ENCODE measurements at regions not wholly inside any gene's neighbourhood (a gene's known extent, or its start where the extent isn't known, plus 50 kb on each side); places are given as distances from the start of the nearest gene placed in this dataset.
"Not testable (repeated sequence)": the region's sequence is repeated elsewhere in the genome, so short reads cannot be mapped to it uniquely, and the experiment has no call there.

- ATAC-seq (no peak), DNase-seq (no peak)
- Mint-ChIP-seq H3K4me3 (no peak overlapping the region), H3K27ac (no peak overlapping the region), H3K27me3 (no peaks in the 10 kb centered on the region), H3K9me3 (peaks cover 0 to 25% of the 10 kb centered on the region in 2 donors), H3K4me1 (no peaks in the 10 kb centered on the region)
Observed at GRCh38 chr5:3511519-3511918, 84.1 kb upstream of the IRX1 start.

DNA sequence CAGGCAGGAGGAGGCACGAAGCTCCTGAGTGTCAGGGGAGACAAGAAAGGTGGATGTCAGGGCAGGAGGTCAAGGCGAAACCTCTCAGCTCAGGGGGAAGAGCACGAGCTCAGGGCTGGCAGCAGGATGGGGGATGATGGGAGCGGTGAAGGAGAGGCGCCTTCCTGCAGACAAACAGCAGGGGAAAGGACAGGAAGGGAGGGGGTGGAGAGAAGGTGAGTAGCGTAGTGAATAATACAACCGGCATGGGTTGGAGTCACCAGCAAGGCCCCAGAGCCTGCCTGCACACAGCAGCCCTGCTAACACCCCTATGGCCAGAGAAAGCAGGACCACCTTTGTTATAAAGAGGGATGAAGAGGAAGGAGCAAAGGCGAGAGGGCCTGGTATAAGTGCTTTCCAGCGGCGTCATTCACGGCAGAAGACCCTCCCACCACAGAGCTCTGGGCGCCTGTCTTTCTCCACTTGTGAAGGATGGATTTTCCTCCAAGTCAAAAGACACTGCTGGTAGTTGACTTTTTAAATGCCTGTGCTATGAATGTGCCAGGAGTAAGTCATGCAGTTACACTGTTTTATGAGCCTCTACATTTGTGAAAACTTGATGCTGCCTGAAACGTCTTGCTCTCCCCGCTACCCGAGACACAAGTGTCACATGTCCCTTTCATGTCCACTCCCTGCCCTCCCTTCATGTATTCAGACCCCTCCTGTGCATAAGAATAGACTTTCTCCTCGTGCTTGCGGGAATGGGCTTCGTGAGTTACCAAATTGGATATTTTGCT, 84.8 kb upstream of the IRX1 start:
- Mint-ChIP-seq H3K27me3 (no peaks in the 10 kb centered on the region), H3K4me3 (no peak overlapping the region), H3K9me3 (peaks cover 0 to 25% of the 10 kb centered on the region in 2 donors), H3K4me1 (no peaks in the 10 kb centered on the region), H3K27ac (no peak overlapping the region)
- no peak for ATAC-seq
- no peak for DNase-seq

- Mint-ChIP-seq H3K9me3 (peaks cover 0 to 29% of the 10 kb centered on the region in 2 donors), H3K4me1 (no peaks in the 10 kb centered on the region), H3K27ac (no peak overlapping the region), H3K27me3 (no peaks in the 10 kb centered on the region), H3K4me3 (no peak overlapping the region)
- DNase-seq (no peak), ATAC-seq (no peak)
Observed at GRCh38 chr5:3509290-3509689, 86.3 kb upstream of the IRX1 start.

- Mint-ChIP-seq H3K4me1 (no peaks in the 10 kb centered on the region), H3K4me3 (no peak overlapping the region), H3K9me3 (peaks cover 0 to 37% of the 10 kb centered on the region in 2 donors), H3K27ac (no peak overlapping the region), H3K27me3 (no peaks in the 10 kb centered on the region)
- ATAC-seq (no peak), DNase-seq (no peak)
Observed at GRCh38 chr5:3508395-3508794, 87.2 kb upstream of the IRX1 start.

GRCh38 chr5:3490957-3491507, 104.6 kb upstream of the IRX1 start:
- H3K27me3 Mint-ChIP-seq, result no peaks in the 10 kb centered on the region
- H3K9me3 Mint-ChIP-seq, result peaks cover 9 to 12% of the 10 kb centered on the region in 2 donors
- no peak for ATAC-seq
- H3K4me3 Mint-ChIP-seq, result no peak overlapping the region
- no peaks in the 10 kb centered on the region for H3K4me1 Mint-ChIP-seq
- DNase-seq, result no peak
- no peak overlapping the region for H3K27ac Mint-ChIP-seq

- Mint-ChIP-seq H3K27me3 (no peaks in the 10 kb centered on the region), H3K27ac (no peak overlapping the region), H3K9me3 (peaks cover 12 to 16% of the 10 kb centered on the region in 2 donors), H3K4me3 (no peak overlapping the region), H3K4me1 (no peaks in the 10 kb centered on the region)
- ATAC-seq, result no peak
- no peak for DNase-seq
Observed at GRCh38 chr5:3489239-3489843, 106.3 kb upstream of the IRX1 start.

- ATAC-seq (no peak), DNase-seq (no peak)
- H3K27me3 Mint-ChIP-seq, result no peaks in the 10 kb centered on the region
- no peaks in the 10 kb centered on the region for H3K4me1 Mint-ChIP-seq
- H3K4me3 Mint-ChIP-seq, result no peak overlapping the region
- peaks cover 11 to 23% of the 10 kb centered on the region in 2 donors for H3K9me3 Mint-ChIP-seq
- H3K27ac Mint-ChIP-seq, result no peak overlapping the region
Observed at GRCh38 chr5:3484836-3485235, 110.8 kb upstream of the IRX1 start.

DNA sequence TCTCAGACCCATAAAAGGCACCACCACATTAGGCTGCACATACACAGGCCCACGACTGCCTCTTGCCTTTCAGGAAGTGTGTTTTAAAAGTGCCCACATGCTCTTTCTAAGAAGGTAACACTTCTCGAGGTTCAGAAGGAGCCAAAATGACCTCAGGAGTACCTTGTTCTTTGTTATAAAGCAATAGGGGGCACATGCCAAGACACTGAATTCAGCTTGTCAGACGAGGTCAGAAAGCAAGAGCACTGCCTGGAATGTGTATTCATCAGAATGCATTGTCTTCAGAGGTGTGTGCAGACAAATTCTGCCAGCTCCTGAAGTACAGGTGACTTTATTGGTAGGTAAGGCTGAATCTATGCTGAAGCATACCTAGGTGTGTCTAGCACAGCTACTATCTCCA, 114.5 kb upstream of the IRX1 start:
- DNase-seq (no peak), ATAC-seq (no peak)
- Mint-ChIP-seq H3K27me3 (no peaks in the 10 kb centered on the region), H3K9me3 (peaks cover 11 to 16% of the 10 kb centered on the region in 2 donors), H3K4me3 (no peak overlapping the region), H3K27ac (no peak overlapping the region), H3K4me1 (no peaks in the 10 kb centered on the region)

GRCh38 chr5:3475674-3476073, 120.0 kb upstream of the IRX1 start:
- Mint-ChIP-seq H3K9me3 (no peaks in the 10 kb centered on the region), H3K4me3 (no peak overlapping the region), H3K27ac (no peak overlapping the region), H3K27me3 (no peaks in the 10 kb centered on the region), H3K4me1 (no peaks in the 10 kb centered on the region)
- no peak for DNase-seq
- ATAC-seq, result no peak

DNA sequence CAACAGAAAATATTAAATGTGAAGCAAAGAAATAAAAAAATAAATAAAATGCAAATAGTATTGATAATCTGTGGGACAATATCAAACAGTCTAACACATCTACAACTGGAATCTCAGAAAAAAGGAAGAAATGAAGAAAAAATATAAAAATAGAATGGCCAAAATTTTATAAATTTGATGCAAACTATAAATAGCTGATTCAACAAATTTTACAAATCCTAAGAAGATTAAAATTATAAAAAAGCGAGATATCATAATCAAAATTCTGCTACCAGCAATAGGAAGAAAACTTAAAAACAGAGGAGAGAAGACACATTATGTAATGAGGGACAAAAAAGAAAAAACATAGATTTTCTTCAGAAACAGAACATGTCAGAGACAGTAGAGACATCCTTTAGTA, 129.2 kb upstream of the IRX1 start:
- Mint-ChIP-seq H3K9me3 (peaks cover 3 to 6% of the 10 kb centered on the region in 2 donors), H3K4me1 (no peaks in the 10 kb centered on the region), H3K27me3 (no peaks in the 10 kb centered on the region), H3K4me3 (no peak overlapping the region), H3K27ac (no peak overlapping the region)
- ATAC-seq (no peak), DNase-seq (no peak)

GRCh38 chr5:3460416-3460815, 135.2 kb upstream of the IRX1 start:
- Mint-ChIP-seq H3K4me1 (no peaks in the 10 kb centered on the region), H3K4me3 (no peak overlapping the region), H3K27ac (no peak overlapping the region), H3K27me3 (no peaks in the 10 kb centered on the region), H3K9me3 (peaks cover 7 to 11% of the 10 kb centered on the region in 2 donors)
- DNase-seq (no peak), ATAC-seq (no peak)

- DNase-seq (no peak), ATAC-seq (no peak)
- no peaks in the 10 kb centered on the region for H3K4me1 Mint-ChIP-seq
- H3K9me3 Mint-ChIP-seq, result peaks cover 5 to 6% of the 10 kb centered on the region in 2 donors
- H3K27me3 Mint-ChIP-seq, result no peaks in the 10 kb centered on the region
- no peak overlapping the region for H3K4me3 Mint-ChIP-seq
- H3K27ac Mint-ChIP-seq, result no peak overlapping the region
Observed at GRCh38 chr5:3456121-3456681, 139.4 kb upstream of the IRX1 start.

GRCh38 chr5:3454028-3454427, 141.6 kb upstream of the IRX1 start:
- H3K4me1 Mint-ChIP-seq, H3K27me3 Mint-ChIP-seq, H3K27ac Mint-ChIP-seq, DNase-seq, H3K9me3 Mint-ChIP-seq, ATAC-seq, H3K4me3 Mint-ChIP-seq: not testable (repeated sequence)

DNA sequence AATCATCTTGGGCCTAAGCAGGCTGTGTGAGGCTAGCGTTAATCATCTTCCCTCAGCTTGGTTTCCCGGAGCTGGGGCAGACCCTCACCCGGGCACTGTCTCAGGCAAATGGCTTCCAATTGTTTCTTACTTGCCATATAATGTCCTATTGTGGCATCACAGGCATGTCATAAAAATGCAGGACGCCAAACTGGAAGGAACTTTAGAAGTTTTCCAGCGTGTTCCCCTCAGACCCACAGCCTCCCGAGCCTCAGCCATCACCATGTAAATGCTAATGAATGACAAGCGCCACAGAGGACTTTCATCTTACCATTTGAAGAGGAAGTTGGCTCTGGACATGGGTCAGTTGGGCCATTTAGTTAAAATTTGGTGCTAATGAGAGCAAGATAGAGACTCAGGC, 143.0 kb upstream of the IRX1 start:
- Mint-ChIP-seq H3K4me3 (no peak overlapping the region), H3K4me1 (no peaks in the 10 kb centered on the region), H3K27ac (no peak overlapping the region), H3K27me3 (no peaks in the 10 kb centered on the region), H3K9me3 (no peaks in the 10 kb centered on the region)
- no peak for DNase-seq
- ATAC-seq, result no peak

DNA sequence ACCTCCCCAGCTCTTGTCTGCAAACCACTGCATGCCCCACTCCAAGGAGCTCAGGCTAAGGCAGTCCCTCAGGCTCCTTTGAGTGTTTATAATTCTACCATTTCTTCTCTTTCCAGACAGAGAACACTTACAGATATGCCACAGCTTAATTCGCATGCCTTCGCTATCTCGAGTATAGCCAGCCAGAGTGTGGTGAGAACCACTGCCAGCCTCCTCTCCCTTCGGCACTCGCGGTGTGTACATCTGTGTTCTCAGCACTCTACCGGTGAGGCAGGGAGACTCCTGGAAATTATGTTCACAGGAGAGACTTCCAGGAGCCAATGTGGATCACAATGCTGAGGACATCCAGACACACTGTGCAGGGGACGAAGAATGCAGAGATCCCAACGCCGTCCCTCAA, 143.7 kb upstream of the IRX1 start:
- DNase-seq (no peak), ATAC-seq (no peak)
- H3K4me1 Mint-ChIP-seq, result no peaks in the 10 kb centered on the region
- no peaks in the 10 kb centered on the region for H3K9me3 Mint-ChIP-seq
- no peaks in the 10 kb centered on the region for H3K27me3 Mint-ChIP-seq
- H3K4me3 Mint-ChIP-seq, result no peak overlapping the region
- peak overlapping the region in 1 of 2 donors; percentile 39 for H3K27ac Mint-ChIP-seq

- ATAC-seq, result no peak
- DNase-seq, result no peak
Observed at GRCh38 chr5:3449481-3449880, 146.2 kb upstream of the IRX1 start.

More at GRCh38 chr5:3449481-3449880, 146.2 kb upstream of the IRX1 start:
- H3K4me1 Mint-ChIP-seq, result no peaks in the 10 kb centered on the region
- no peaks in the 10 kb centered on the region for H3K9me3 Mint-ChIP-seq
- peak overlapping the region in 1 of 2 donors; percentile 3 for H3K27ac Mint-ChIP-seq
- H3K27me3 Mint-ChIP-seq, result no peaks in the 10 kb centered on the region
- no peak overlapping the region for H3K4me3 Mint-ChIP-seq

All from stimulated activated naive CD8-positive, alpha-beta T cell treated with anti-CD3 and anti-CD28 coated beads, Interleukin-15, amount 100 ng/mL, for 72 hours (primary cell).